ENCODE measurements at regions not wholly inside any gene's neighbourhood (a gene's known extent, or its start where the extent isn't known, plus 50 kb on each side); places are given as distances from the start of the nearest gene placed in this dataset.

DNA sequence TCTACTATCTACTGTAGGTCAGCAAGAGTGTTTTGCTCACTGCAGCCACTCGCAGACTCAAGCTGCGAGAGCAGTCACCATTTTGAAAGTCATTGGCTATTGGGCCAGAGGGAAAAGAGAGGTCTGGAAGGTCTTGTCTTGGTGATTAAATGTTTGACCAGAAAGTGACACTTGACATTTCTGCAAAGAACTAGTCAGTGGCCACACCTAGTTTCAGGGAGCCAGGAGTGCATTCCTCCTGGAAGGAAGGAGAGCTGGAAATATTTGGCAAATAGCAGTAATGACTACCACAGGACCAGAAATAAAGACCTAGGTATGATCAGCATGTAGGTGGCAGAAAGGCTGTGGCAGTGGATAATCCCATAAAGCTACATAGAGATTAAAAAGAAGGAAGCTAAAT, 440.0 kb upstream of the PLXNA2 start:
- no peak for TF ChIP-seq POLR2A (IDR thresholded peaks at IDR 0.05; ENCODE audit: low read depth, low read length)
- no peak for TF ChIP-seq POLR2AphosphoS5 (IDR thresholded peaks at IDR 0.05; ENCODE audit: low read depth, low read length)

Measured in GM12891 (cell line).